ENCODE measurements at regions not wholly inside any gene's neighbourhood (a gene's known extent, or its start where the extent isn't known, plus 50 kb on each side); places are given as distances from the start of the nearest gene placed in this dataset.
A peak's percentile ranks its signal among the peaks of the same experiment; 100 is the strongest.

- Mint-ChIP-seq H3K27ac (no peak overlapping the region), H3K27me3 (ENCODE audit: low read depth, poor library complexity) (peaks cover 3% of the 10 kb centered on the region), H3K9me3 (no peaks in the 10 kb centered on the region), H3K4me3 (no peak overlapping the region), H3K36me3 (ENCODE audit: low read depth) (no peaks in the 10 kb centered on the region), H3K4me1 (peaks cover 50% of the 10 kb centered on the region)
- TF ChIP-seq CTCF (IDR thresholded peaks at IDR 0.05) = no peak
- DNase-seq = no peak
Measured at GRCh38 chr10:63711867-63712716, 190.9 kb downstream of the REEP3 start.

GRCh38 chr10:63712717-63713115, 191.5 kb downstream of the REEP3 start:
- TF ChIP-seq CTCF (IDR thresholded peaks at IDR 0.05) = no peak
- H3K4me3 Mint-ChIP-seq = peak overlapping the region; percentile 54
- no peak for DNase-seq
- H3K27ac Mint-ChIP-seq = no peak overlapping the region
- no peaks in the 10 kb centered on the region for H3K9me3 Mint-ChIP-seq
- H3K36me3 Mint-ChIP-seq (ENCODE audit: low read depth) = no peaks in the 10 kb centered on the region
- H3K27me3 Mint-ChIP-seq (ENCODE audit: low read depth, poor library complexity) = peaks cover 3% of the 10 kb centered on the region
- peaks cover 56% of the 10 kb centered on the region for H3K4me1 Mint-ChIP-seq

- H3K27me3 Mint-ChIP-seq (ENCODE audit: low read depth, poor library complexity) = peaks cover 5% of the 10 kb centered on the region
- H3K4me3 Mint-ChIP-seq = peak overlapping the region; percentile 54
- peaks cover 63% of the 10 kb centered on the region for H3K4me1 Mint-ChIP-seq
- H3K27ac Mint-ChIP-seq = peak overlapping the region; percentile 88
- no peak for TF ChIP-seq CTCF (IDR thresholded peaks at IDR 0.05)
- no peaks in the 10 kb centered on the region for H3K9me3 Mint-ChIP-seq
- peak; percentile 27 for DNase-seq
- no peaks in the 10 kb centered on the region for H3K36me3 Mint-ChIP-seq (ENCODE audit: low read depth)
Measured at GRCh38 chr10:63713191-63714144, 192.3 kb downstream of the REEP3 start.

GRCh38 chr10:63716016-63716580, 194.9 kb downstream of the REEP3 start:
- H3K27me3 Mint-ChIP-seq (ENCODE audit: low read depth, poor library complexity) = peaks cover 8% of the 10 kb centered on the region
- no peak for TF ChIP-seq CTCF (IDR thresholded peaks at IDR 0.05)
- DNase-seq = no peak
- no peaks in the 10 kb centered on the region for H3K36me3 Mint-ChIP-seq (ENCODE audit: low read depth)
- H3K9me3 Mint-ChIP-seq = no peaks in the 10 kb centered on the region
- H3K27ac Mint-ChIP-seq = no peak overlapping the region
- H3K4me1 Mint-ChIP-seq = peaks cover 84% of the 10 kb centered on the region
- no peak overlapping the region for H3K4me3 Mint-ChIP-seq

- no peak for TF ChIP-seq CTCF (IDR thresholded peaks at IDR 0.05)
- Mint-ChIP-seq H3K4me1 (peaks cover 79% of the 10 kb centered on the region), H3K27ac (no peak overlapping the region), H3K27me3 (ENCODE audit: low read depth, poor library complexity) (peaks cover 8% of the 10 kb centered on the region), H3K36me3 (ENCODE audit: low read depth) (no peaks in the 10 kb centered on the region), H3K4me3 (no peak overlapping the region), H3K9me3 (no peaks in the 10 kb centered on the region)
- peak; percentile 33 for DNase-seq
Measured at GRCh38 chr10:63717027-63717715, 196.0 kb downstream of the REEP3 start.
